Activated CD4-positive, alpha-beta T cell treated with anti-CD3 and anti-CD28 coated beads for 48 hours (primary cell): ENCODE measurements at regions not wholly inside any gene's neighbourhood (a gene's known extent, or its start where the extent isn't known, plus 50 kb on each side); places are given as distances from the start of the nearest gene placed in this dataset.

ENCODE experiments used
- DNase-seq: peaks from one replicate; pipeline ENCODE4 v3.0.0-alpha.2; 2020

DNA sequence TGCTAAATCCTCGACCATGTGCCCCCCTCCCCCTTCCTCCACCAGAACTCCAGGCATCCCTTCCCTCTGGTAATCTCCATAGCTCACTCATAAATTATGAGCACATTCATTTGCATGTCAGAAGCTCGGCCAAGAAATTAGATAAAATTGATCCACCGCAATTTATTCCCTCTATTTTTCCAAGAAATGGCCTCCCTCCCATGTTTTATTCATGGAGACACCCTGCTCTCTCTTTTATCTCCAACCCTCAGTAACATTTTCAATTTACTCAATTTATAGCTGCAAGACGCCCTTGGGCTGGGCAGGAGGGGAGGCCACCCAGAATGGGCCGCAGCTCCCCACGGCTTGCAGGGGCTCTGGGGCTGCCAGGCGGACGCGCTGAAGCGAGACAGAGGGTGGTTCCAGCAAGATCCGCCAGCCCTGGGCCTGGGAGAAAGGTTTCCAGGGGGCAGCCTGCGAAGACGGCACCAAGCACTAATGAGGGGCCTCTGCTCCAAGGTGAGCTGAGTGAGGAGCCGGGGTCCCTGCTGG lies 54.7 kb upstream of the ZNF423 start:
- no peak for DNase-seq

DNA sequence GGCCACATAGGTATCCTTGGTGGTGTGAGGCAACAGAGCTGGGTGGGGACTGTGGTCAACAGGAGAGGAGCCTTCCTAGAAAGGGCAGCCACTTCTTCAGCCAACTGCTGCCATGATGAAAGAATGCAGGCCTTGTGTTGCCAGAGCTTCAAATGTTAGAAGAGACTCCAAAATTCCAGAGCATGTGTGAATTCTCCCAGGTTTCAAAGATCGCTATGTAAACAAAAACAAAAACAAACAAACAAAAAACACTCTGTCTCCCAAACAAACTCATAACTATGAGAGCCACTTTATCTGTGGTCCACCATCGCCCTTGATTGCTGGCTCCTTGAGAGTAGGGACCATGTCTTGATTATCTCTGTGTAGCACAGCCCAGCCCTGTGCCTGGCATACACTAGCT lies 55.5 kb upstream of the ZNF423 start:
- no peak for DNase-seq

DNA sequence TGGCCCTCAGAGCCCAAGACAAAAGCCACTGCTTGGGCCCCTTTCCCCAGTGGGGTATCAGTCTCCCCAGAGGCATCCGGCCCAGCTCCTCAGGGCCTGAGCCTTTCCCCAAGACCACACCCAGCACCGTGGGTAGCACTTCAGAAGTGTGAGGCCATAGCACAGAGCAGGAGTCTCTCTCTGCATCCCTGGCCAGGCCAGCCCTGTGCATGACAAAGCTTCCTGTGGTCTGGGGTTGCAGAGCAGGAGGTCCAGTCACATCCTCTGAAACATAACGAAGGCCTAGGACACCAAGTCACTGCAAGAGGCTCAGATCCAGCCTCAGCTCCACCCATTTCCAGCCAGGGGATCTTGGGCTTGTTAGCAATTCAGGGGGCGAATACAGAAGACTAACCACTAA lies 56.8 kb upstream of the ZNF423 start:
- DNase-seq: no peak

DNA sequence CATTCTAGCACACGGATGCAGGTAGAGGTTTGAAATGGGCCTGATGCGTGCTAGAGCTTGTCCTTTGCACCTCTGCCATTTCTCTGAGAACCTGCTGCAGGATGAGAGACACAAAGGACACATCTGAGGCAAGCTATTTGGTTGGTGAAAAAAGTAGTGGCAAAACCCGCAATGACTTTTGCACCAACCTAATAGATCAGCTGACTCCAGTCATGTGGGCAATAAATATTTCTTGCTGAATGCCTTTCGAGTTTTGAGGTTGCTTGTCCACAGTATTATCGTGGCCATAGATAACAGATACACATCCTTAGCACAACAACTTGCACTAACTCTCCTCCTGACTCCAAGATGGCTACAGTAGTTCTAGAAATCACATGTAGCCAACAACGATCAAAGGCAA lies 57.8 kb upstream of the ZNF423 start:
- DNase-seq: no peak

DNA sequence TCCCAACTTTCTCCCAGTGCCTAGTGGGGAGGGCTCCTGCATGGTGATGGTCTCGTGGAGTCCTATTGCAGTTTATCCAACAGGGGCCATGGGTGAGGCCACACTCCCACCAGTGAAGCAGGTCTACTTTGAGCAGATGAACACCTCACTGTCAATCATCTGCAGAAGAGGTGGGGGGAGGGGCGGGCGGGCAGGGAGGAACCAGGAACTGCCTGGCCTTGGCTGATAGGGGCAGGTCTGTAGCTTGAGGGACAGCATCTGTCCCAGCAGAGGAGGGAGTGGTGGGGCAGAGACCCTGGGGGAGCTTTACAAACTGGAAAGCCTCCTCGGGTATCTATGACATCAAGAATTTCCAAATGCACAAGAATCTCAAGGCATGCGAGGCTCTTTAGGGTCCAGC lies 58.7 kb upstream of the ZNF423 start:
- no peak for DNase-seq

DNA sequence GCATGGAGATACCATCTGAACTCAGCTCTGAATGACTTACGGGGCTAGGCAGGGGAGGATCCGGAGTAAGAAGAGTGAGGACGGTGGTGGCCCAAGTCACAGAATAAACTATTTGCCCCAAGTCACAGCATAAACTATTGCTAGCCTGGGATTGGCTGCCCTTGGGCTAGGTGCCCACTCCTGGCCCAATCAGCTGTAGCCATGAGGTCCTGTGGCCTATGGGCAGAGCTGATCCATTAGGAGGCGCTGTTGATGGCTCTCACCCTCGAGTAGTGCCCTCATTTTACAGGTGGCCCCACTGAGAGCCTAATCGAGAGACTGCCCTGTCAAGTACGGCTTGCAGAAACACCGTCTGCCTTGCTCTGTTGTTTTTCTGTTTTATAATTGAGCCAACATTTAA lies 62.3 kb upstream of the ZNF423 start:
- peak; percentile 6 for DNase-seq

DNA sequence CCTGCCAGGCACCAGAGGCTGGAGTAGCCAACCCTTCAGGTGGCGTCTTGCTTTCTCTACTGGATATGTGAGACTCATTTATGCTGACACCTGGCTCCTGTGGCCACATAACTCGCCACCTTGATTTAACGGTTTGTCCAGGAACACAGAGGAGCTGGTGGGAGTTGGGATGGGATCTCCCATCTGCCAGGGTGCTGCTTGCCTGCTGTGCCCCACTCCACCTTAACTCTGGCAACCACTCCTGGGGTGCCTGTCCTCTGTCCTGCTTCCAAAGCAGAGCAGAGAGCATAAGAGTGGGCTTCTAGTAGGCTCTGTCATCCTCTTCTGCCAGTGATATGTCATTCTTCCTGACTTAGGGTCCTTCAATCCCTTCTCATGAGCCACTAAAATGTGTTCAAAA lies 63.4 kb upstream of the ZNF423 start:
- DNase-seq: no peak

DNA sequence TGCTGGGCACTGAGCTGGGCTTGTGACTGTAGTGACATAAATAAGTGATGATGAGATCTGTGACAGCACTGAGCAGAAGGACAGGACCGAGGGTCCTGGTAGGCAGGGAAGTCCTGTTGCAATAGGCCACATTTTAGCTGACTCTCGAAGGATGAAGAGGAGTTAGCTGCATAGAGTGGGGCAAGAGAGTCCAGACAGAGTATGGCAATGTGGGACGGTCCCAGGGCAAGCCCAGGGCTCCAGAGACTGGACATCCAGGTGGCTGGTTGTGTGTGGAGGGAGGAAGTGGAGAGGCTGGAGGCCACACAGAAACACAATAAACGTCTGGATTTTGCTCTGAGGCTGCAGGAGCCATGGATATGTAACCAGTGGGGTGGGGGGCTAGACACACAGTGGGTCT lies 64.5 kb upstream of the ZNF423 start:
- no peak for DNase-seq

DNA sequence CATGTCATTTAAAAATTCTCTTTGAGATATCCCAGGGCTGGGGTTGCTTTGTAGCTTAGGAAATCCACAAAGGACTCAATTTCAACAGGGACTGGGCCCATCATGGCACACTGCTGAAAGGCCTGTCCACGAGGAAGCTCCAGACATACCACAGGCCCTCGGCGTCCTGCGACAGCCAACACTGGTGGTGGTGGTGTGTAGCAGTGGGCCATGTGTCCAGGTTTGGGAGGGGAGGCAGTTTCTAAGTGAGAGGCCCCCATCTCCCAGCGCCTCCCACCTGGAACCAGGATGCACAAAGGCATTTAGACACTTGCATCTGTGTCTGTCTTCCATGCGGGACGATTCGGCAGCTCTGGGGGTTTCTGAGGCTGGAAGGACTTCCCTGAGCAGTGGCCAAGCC lies 65.2 kb upstream of the ZNF423 start:
- DNase-seq: no peak

DNA sequence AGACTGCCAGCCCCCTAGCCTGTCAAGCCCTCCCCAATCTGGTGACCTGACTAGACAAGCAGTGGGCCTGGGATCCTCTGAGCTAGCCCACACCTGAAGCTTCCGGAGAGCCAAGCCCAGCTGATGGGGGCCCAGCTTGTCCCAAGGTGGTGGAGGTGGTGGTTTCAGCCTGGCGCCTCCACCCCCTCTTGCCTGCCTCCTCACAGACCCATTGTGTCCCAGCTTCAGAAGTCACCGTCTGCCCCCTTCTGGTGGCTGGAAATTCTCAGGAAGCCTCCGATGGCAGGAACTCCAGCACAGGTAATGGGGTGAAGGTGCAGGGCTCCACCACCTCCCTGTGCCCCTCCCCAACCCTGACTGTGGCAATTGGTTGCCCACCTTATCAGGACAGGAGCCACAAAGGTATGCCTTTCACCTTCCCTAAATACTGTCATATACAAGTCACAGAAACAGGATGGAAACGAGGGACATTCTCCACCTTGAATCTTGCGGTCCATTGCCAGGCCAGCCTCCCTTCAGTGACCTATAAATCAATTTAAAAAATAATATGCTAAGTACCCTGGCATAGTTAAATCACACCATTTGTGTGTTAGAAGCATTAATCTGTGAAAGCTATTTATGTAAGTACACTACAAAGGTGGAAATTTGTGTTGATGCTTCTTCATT lies 66.0 kb upstream of the ZNF423 start:
- peak; percentile 68 for DNase-seq

DNA sequence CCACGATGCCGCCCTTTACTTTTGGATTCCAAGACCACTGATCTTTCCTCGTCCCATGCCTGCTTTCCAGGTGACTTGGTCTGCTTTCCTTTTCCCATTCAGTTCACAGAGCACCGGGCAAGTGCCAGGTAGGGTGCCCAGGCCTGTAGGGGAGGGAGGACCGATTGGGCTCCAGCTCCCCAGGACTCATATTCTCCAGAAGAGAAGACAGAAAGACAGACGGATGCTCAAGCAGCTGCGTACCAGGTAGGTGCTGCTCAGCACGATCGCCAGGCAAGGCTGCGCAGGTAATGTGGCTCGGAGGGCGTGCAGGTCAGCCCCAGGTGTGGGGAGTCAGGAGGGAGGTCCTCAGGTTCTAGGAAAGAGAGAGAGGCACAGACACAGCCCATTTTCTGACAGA lies 67.5 kb upstream of the ZNF423 start:
- no peak for DNase-seq

DNA sequence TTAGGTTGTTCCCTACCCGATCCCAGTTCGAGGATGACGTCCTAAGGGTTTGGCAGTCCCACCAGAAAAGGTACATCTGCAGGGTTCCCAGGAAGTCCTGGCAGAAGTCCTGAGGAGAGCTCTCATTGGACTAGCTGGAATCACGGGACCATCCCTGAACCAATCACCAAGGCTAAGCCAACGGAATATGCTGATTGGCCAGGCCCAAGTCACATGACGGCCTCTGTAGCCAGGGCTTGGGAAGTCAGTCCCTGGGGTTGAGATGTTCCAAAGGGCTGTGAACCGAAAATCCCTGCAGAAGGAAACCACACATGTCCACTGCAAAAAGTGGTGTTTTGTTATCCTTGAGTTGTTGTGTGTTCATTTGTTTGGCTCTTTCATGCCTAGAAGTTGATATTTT lies 68.2 kb upstream of the ZNF423 start:
- no peak for DNase-seq

DNA sequence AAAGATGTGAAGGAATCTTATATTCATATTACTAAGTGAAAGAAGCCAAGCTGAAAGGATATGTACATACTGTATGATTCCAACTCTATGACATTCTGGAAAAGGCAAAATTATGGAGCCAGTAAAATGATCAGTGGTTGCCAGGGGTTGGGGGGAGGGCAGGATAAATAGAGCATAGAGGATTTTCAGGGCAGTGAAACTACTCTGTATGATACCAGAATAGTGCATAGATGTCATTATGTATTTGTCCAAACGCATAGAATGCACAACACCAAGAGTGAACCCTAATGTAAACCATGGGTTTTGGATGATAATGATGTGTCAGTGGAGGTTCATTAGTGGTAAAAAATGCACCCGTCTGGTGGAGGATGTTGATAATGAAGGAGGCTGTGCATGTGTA lies 71.0 kb upstream of the ZNF423 start:
- DNase-seq: no peak

DNA sequence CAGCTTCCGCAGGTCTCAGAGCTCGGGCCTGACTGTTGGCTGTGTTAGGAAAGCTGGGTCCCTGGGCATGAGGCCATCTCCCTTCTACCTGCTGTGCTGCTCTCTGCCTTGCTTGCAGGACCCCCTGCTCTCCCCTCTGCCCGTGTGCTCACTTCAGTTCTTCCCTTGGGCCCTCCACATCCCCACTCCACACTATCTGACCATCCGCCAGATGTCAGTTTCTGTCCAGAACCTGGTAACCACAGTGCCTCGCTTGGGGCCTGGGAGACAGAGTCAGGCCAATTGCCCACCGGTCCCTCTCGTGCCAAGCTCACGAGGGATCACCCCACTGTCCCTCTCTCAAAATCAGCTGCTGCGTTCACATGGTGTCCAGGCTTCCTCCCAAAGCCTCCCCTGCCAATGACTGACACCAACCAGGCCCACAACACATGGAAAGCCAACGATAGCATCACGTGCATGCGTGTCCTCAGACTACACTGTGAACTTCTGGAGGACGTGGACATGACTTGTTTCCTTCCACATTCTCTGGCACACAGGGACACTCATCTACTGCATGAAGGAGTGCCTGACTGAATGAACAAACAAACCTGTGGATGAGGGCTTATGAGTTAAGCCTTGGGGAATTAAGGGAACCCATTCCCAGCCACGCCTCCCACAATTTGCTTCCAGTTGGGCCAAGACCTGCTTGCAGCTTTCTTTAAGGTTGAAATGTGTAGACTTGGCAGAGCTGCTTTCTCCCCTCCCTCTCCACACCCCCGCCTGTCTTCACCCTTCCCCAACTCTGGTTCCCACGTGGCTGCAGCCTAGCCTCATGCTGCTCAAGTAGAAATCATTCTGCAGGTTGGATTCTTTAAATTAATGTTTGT lies 72.5 kb upstream of the ZNF423 start:
- DNase-seq: no peak

DNA sequence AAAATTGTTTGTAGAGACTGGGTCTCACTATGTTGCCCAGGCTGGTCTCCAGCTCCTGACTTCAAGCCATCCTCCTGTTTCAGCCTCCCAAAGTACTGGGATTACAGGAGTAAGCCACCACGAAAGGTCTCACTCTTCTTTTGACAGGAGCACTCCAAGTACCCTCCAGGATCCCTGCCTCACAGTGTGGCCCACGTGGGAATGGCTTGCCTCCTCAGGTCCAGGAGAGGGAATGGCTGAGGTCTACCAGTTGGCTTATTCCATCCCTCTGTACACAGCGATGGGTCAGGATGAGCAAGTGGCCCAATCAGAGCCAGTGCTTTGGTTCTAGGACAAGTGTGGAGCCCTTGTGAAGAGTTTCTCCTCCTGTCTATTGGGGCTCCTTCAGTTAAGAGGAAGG lies 73.7 kb upstream of the ZNF423 start:
- DNase-seq: no peak

DNA sequence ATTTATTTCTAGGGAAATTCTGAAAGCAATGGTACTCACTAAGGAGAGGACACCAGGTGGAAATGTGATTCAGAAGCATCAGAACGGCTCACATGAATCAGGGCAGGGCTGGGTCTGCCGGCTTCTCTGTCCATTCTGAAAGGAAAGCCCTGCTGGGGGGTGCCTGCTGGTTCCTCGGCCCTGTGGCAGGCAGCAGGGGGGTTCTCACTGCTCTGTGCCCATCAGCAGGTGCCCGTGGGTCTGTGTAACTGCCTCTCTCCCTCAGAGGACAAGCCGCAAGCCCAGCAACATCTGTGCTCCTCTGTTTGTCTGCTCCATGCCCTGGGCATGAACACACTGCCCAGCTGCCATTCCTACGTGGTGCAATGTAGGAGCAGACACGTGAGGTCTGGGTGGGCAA lies 74.9 kb upstream of the ZNF423 start:
- DNase-seq: no peak

DNA sequence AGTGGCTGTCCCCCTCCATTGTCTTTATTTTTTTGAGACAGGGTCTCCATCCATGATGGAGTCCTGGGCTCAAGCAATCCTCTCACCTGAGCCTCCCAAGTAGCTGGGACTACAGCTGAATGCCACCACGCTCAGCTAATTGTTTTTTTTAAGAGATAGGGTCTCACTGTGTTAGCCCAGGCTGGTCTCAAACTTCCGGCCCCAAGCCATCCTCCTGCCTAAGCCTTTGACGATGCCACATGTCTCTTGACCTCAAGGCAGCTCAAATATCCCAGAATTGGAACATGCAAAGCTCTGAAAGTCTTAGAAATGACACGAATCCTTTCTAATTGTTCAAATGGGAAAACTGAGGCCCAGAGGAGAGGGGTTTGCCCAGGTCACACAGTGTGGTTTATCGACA lies 75.4 kb upstream of the ZNF423 start:
- no peak for DNase-seq

DNA sequence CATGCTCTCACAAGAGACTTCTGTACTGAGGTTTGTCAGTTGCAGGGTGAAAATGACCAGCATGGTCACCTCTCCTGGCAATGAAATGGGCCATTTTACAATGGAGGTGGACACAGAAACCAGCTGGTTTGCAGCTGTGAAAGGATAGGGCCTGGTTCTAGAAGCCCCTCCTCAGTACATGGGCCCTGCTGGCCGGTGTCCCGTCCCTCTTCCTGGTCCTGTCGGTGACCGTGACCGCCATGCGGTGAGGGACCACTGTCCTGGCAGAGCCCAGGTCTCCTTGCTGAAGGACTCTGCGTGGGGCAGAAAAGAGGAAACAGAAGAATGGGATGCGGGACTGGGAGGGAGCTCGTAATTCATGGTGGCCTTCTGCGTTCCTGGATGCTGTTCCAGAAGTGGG lies 76.0 kb upstream of the ZNF423 start:
- no peak for DNase-seq

DNA sequence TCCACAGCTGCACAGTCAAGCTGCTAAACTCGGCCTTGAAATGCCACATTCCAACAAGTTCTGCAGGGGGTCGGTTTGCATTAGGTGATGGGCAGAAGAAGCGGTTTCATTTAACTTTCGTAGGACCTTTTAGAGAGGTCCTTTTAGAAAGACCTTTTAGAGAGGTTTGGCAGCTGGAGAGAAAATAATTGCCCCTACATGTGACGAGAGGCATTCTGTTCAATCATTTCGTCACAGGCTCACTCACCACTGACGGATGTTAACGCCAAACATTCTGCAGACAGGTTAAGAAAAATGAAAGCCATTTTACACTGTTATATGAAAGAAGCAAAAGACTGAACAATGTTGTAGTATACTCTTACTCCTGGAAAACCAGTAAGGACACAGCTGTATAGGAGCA lies 76.5 kb upstream of the ZNF423 start:
- DNase-seq: no peak

DNA sequence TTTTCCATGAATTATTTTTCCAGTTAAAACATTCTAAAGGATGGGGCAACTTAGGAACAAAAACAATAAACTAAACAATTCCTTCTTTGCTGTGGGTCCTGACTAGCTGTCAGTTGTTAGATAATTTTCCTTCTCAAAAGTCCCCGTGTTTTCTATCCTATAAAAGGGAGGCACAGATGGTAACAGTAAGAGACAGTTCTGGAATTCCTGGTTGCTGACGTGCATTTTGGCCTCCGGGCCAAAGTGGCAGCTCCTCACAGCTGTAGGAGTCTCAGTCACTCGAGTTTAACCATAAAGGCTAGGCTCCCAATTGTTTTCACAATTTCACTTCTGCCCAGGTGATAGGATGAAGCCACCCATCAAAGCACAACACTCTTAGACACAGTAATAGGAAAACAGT lies 77.0 kb upstream of the ZNF423 start:
- DNase-seq: no peak

DNA sequence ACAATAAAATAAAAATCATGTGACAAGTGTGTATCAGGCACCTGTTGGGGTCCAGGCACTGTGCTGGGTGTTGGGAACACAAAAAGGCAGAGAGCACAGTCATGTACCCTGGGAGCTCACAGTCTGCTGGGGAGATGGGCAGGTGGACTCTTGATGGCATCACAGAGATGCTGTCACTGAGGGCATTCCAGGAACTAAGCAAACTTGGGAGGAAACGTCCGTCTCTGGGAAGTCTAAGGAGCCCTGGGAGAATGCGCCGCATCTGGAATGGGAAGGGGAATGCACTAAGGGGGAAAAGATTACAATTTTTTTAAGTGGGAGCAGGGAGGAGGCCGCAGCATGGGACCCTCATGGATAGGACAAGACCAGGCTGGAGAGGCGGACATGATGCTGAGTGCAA lies 80.9 kb upstream of the ZNF423 start:
- no peak for DNase-seq

DNA sequence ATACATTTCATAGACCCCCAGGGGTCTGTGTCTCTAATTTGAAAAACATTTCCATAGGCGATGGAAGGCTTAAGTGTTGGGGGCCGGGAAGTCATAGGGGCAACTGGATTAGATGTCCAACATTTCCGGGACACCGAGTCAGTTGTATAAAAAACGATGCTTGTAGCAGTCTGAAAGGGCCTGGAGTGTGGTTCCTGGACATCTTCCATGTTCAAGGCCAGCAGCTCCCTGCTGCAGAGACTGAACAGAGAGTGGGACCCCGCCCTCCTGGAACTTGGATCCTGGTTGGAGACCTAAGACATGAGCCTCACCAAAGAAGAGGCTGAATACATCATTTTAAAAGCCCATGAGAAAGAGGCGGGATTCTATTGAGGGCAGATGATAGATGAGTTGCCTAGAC lies 82.0 kb upstream of the ZNF423 start:
- no peak for DNase-seq

DNA sequence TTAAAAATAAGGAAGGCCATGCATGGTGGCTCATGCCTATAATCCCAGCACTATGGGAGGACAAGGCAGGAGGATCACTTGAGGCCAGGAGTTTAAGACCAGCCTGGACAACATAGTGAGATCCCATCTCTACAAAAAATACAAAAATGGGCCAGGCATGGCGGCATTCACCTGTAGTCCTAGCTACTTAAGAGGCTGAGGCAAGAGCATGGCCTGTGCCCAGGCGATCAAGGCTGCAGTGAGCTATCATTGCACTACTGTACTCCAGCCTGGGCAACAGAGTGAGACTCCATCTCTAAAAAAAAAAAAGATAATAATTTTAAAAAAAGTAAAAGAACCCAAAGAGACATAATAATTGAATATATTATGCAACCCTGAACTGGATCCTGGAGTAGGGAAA lies 83.6 kb upstream of the ZNF423 start:
- DNase-seq: no peak

DNA sequence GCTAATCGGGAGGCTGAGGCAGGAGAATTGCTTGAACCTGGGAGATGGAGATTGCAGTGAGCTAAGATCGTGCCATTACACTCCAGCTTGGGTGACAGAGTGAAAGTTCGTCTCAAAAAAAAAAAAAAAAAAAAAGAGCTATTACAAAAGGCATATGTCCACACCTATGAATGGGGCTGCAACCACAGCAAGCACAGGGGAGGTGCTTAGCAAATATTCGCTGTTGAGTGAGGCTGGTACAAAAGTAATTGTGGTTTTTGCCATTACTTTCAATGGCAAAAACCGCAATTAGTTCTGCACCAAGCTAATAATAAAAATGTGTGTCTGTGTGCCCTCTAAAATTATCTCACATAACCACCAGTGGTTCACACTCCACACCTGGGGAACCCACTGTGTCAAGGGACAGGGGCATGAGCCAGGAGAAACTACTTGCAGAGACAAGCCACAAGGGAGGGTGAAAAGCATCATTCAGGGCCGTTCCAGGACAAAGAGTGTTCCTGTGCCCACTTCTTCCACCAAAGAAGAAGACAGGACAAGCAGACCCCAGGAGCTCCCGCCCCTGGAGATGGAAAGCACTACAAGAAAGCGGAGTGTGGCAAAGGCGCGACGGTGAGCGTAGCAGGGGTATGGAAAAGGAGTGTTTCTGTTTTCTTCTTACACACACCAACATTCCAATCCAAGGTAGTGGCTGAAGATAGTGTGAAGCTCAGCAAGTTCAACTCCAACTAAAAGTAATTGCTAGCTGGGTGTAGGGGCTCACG lies 84.4 kb upstream of the CNEP1R1 start:
- no peak for DNase-seq
